ENCODE measurements at regions not wholly inside any gene's neighbourhood (a gene's known extent, or its start where the extent isn't known, plus 50 kb on each side); places are given as distances from the start of the nearest gene placed in this dataset.
A peak's percentile ranks its signal among the peaks of the same experiment; 100 is the strongest.

GRCh38 chr2:102951249-102951648 lies 189.4 kb downstream of the TMEM182 start:
- Mint-ChIP-seq H3K4me1 (peaks cover 7% of the 10 kb centered on the region), H3K36me3 (ENCODE audit: low read depth) (no peaks in the 10 kb centered on the region), H3K27me3 (ENCODE audit: low read depth) (no peaks in the 10 kb centered on the region), H3K27ac (ENCODE audit: unreplicated experiment) (no peak overlapping the region), H3K4me3 (no peak overlapping the region), H3K9me3 (no peaks in the 10 kb centered on the region)
- DNase-seq (ENCODE audit: low read depth, low spot score) = no peak
- TF ChIP-seq CTCF (conservative IDR thresholded peaks at IDR 0.05) = no peak

GRCh38 chr2:102967451-102967850 lies 205.6 kb downstream of the TMEM182 start:
- Mint-ChIP-seq H3K4me1 (no peaks in the 10 kb centered on the region), H3K36me3 (ENCODE audit: low read depth) (no peaks in the 10 kb centered on the region), H3K9me3 (no peaks in the 10 kb centered on the region), H3K27ac (ENCODE audit: unreplicated experiment) (no peak overlapping the region), H3K4me3 (no peak overlapping the region), H3K27me3 (ENCODE audit: low read depth) (no peaks in the 10 kb centered on the region)
- TF ChIP-seq CTCF (conservative IDR thresholded peaks at IDR 0.05) = no peak
- DNase-seq (ENCODE audit: low read depth, low spot score) = no peak

GRCh38 chr2:102968375-102968774 lies 206.5 kb downstream of the TMEM182 start:
- Mint-ChIP-seq H3K4me1 (no peaks in the 10 kb centered on the region), H3K9me3 (no peaks in the 10 kb centered on the region), H3K27me3 (ENCODE audit: low read depth) (no peaks in the 10 kb centered on the region), H3K36me3 (ENCODE audit: low read depth) (no peaks in the 10 kb centered on the region), H3K27ac (ENCODE audit: unreplicated experiment) (no peak overlapping the region), H3K4me3 (no peak overlapping the region)
- DNase-seq (ENCODE audit: low read depth, low spot score) = no peak
- no peak for TF ChIP-seq CTCF (conservative IDR thresholded peaks at IDR 0.05)

- Mint-ChIP-seq H3K4me1 (peaks cover 9% of the 10 kb centered on the region), H3K36me3 (ENCODE audit: low read depth) (no peaks in the 10 kb centered on the region), H3K27me3 (ENCODE audit: low read depth) (no peaks in the 10 kb centered on the region), H3K4me3 (no peak overlapping the region), H3K27ac (ENCODE audit: unreplicated experiment) (no peak overlapping the region), H3K9me3 (no peaks in the 10 kb centered on the region)
- no peak for DNase-seq (ENCODE audit: low read depth, low spot score)
- no peak for TF ChIP-seq CTCF (conservative IDR thresholded peaks at IDR 0.05)
Observed at GRCh38 chr2:102971701-102972100, 209.9 kb downstream of the TMEM182 start.

- Mint-ChIP-seq H3K27ac (ENCODE audit: unreplicated experiment) (no peak overlapping the region), H3K36me3 (ENCODE audit: low read depth) (no peaks in the 10 kb centered on the region)
Observed at GRCh38 chr2:102975996-102976975, 214.5 kb downstream of the TMEM182 start.

More at GRCh38 chr2:102975996-102976975, 214.5 kb downstream of the TMEM182 start:
- H3K27me3 Mint-ChIP-seq (ENCODE audit: low read depth) = no peaks in the 10 kb centered on the region
- peak; percentile 38 for DNase-seq (ENCODE audit: low read depth, low spot score)
- peak; percentile 67 for TF ChIP-seq CTCF (conservative IDR thresholded peaks at IDR 0.05)
- peaks cover 14% of the 10 kb centered on the region for H3K4me1 Mint-ChIP-seq
- H3K4me3 Mint-ChIP-seq = no peak overlapping the region
- no peaks in the 10 kb centered on the region for H3K9me3 Mint-ChIP-seq

Measured in neural crest cell (in vitro differentiated cells).